Stomach (tissue), 4 donors: ENCODE measurements at regions not wholly inside any gene's neighbourhood (a gene's known extent, or its start where the extent isn't known, plus 50 kb on each side); places are given as distances from the start of the nearest gene placed in this dataset.

Source experiments
- POLR2A ChIP-seq, 4 donors: fragments of 450-650 bp; IDR thresholded peaks; one replicate each; pipeline ENCODE4 v1.6.1; 2016; ENCODE audit warnings: antibody characterized with exemption in 4 of 4, control low read depth in 2 of 4, mild to moderate bottlenecking in 1 of 4, moderate library complexity in 1 of 4
- TF ChIP-seq, protein P1 (sequence below), 7 experiments: fragments of 450-650 bp in 4 of 7; fragments of 200-600 bp in 3 of 7; sonication (generic) in 3 of 7; IDR thresholded peaks; one replicate each; pipeline ENCODE4 v1.5.1; 2016 to 2019; ENCODE audit warnings: antibody characterized with exemption in 7 of 7, control low read depth in 2 of 7, mild to moderate bottlenecking in 1 of 7

DNA sequence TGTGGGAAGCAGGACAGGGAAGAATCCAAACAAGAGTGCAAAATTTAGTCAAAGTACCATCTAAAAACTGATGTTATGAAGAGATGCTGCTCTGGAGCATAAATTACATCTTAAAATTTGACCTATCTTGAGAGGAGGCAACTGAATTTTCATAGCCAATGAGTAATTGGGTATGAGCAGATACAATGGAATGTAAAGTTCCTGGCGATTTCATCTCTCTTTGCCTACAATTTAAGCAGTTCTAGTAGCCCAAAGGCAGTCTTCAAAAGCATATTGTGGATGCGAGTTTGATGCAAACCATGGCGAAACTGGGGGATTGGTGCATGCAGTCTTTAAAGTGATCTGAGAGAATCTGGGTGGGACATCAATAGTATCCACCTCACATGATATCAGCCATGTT lies 1265.9 kb downstream of the BRINP3 start:
- TF ChIP-seq, protein P1, sequence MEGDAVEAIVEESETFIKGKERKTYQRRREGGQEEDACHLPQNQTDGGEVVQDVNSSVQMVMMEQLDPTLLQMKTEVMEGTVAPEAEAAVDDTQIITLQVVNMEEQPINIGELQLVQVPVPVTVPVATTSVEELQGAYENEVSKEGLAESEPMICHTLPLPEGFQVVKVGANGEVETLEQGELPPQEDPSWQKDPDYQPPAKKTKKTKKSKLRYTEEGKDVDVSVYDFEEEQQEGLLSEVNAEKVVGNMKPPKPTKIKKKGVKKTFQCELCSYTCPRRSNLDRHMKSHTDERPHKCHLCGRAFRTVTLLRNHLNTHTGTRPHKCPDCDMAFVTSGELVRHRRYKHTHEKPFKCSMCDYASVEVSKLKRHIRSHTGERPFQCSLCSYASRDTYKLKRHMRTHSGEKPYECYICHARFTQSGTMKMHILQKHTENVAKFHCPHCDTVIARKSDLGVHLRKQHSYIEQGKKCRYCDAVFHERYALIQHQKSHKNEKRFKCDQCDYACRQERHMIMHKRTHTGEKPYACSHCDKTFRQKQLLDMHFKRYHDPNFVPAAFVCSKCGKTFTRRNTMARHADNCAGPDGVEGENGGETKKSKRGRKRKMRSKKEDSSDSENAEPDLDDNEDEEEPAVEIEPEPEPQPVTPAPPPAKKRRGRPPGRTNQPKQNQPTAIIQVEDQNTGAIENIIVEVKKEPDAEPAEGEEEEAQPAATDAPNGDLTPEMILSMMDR (IDR thresholded peaks at IDR 0.05), result no peak
- TF ChIP-seq POLR2A (IDR thresholded peaks at IDR 0.05), result no peak
